HEK293 (cell line): ENCODE measurements at regions not wholly inside any gene's neighbourhood (a gene's known extent, or its start where the extent isn't known, plus 50 kb on each side); places are given as distances from the start of the nearest gene placed in this dataset.

Experiments used
- ATF2 ChIP-seq: fragments of 450-650 bp; formaldehyde crosslinking; IDR thresholded peaks from 2 replicates; pipeline ENCODE4 v1.5.1; 2016; ENCODE audit warnings: missing biosample characterization, missing genetic modification characterization, low read depth
- CTCF ChIP-seq: fragments of 450-650 bp; formaldehyde crosslinking; IDR thresholded peaks from 2 replicates; pipeline ENCODE4 v1.5.1; 2016; ENCODE audit warnings: missing biosample characterization, missing genetic modification characterization
- GLI4 ChIP-seq: fragments of 450-650 bp; formaldehyde crosslinking; IDR thresholded peaks from 2 replicates; pipeline ENCODE4 v1.5.1; 2016; ENCODE audit warnings: missing biosample characterization, missing genetic modification characterization
- PATZ1 ChIP-seq: fragments of 450-650 bp; formaldehyde crosslinking; IDR thresholded peaks from 2 replicates; pipeline ENCODE4 v1.5.1; 2016; ENCODE audit warnings: missing biosample characterization, missing genetic modification characterization
- PRDM10 ChIP-seq: fragments of 450-650 bp; formaldehyde crosslinking; IDR thresholded peaks from 2 replicates; pipeline ENCODE4 v1.5.1; 2016; ENCODE audit warnings: missing biosample characterization, missing genetic modification characterization
- REST ChIP-seq: fragments of 450-650 bp; formaldehyde crosslinking; IDR thresholded peaks from 2 replicates; pipeline ENCODE4 v1.5.1; 2016; ENCODE audit warnings: missing biosample characterization, missing genetic modification characterization
- SP7 ChIP-seq: fragments of 450-650 bp; formaldehyde crosslinking; IDR thresholded peaks from 2 replicates; pipeline ENCODE4 v1.5.1; 2016; ENCODE audit warnings: missing biosample characterization, missing genetic modification characterization
- YY1 ChIP-seq: fragments of 450-650 bp; formaldehyde crosslinking; IDR thresholded peaks from 2 replicates; pipeline ENCODE4 v1.5.1; 2018; ENCODE audit warnings: missing biosample characterization, missing genetic modification characterization
- ZNF138 ChIP-seq: fragments of 450-650 bp; formaldehyde crosslinking; IDR thresholded peaks from 2 replicates; pipeline ENCODE4 v1.5.1; 2016; ENCODE audit warnings: missing biosample characterization, missing genetic modification characterization, borderline replicate concordance
- ZNF274 ChIP-seq, 2 experiments: fragments of 200-500 bp in 1 of 2; fragments of 450-650 bp in 1 of 2; sonication (Bioruptor generic) in 1 of 2; formaldehyde crosslinking in 1 of 2; IDR thresholded peaks; 2 replicates each; pipeline versions ENCODE4 v1.5.1 to v1.6.1; 2014 to 2016; ENCODE audit warnings: borderline replicate concordance in 1 of 2, inconsistent platforms in 1 of 2, low read length in 1 of 2, missing biosample characterization in 1 of 2, missing genetic modification characterization in 1 of 2
- ZNF362 ChIP-seq: fragments of 450-650 bp; formaldehyde crosslinking; IDR thresholded peaks from 2 replicates; pipeline ENCODE4 v1.5.1; 2016; ENCODE audit warnings: missing biosample characterization, missing genetic modification characterization
- ZNF391 ChIP-seq: fragments of 450-650 bp; formaldehyde crosslinking; IDR thresholded peaks from 2 replicates; pipeline ENCODE4 v1.5.1; 2016; ENCODE audit warnings: low read depth, missing biosample characterization, missing genetic modification characterization, borderline replicate concordance
- ZNF624 ChIP-seq: fragments of 450-650 bp; formaldehyde crosslinking; IDR thresholded peaks from 2 replicates; pipeline ENCODE4 v1.5.1; 2017; ENCODE audit warnings: missing biosample characterization, missing genetic modification characterization
- ZNF707 ChIP-seq: fragments of 450-650 bp; formaldehyde crosslinking; IDR thresholded peaks from 2 replicates; pipeline ENCODE4 v1.5.1; 2016; ENCODE audit warnings: missing biosample characterization, missing genetic modification characterization

- TF ChIP-seq ZNF274 (IDR thresholded peaks at IDR 0.05; ENCODE audit: low read length), result no peak
- no peak for TF ChIP-seq ZNF274 (tag by site-specific recombination; IDR thresholded peaks at IDR 0.05; ENCODE audit: borderline replicate concordance)
- no peak for TF ChIP-seq SP7 (tag by site-specific recombination)
- TF ChIP-seq YY1 (tag by site-specific recombination), result no peak
- no peak for TF ChIP-seq CTCF (tag by site-specific recombination)
- no peak for TF ChIP-seq ZNF391 (tag by site-specific recombination)
- TF ChIP-seq ZNF138 (tag by site-specific recombination), result no peak
- no peak for TF ChIP-seq REST (tag by site-specific recombination)
- TF ChIP-seq GLI4 (tag by site-specific recombination), result no peak
- TF ChIP-seq ZNF707 (tag by site-specific recombination), result no peak
- TF ChIP-seq PATZ1 (tag by site-specific recombination), result no peak
- TF ChIP-seq PRDM10 (tag by site-specific recombination), result no peak
- no peak for TF ChIP-seq ZNF362 (tag by site-specific recombination)
- TF ChIP-seq ATF2, result no peak
- TF ChIP-seq ZNF624 (tag by site-specific recombination), result no peak
These were observed 110.5 kb upstream of the MAP1B start for GRCh38 chr5:71996789-71997188.
